ENCODE measurements at regions not wholly inside any gene's neighbourhood (a gene's known extent, or its start where the extent isn't known, plus 50 kb on each side); places are given as distances from the start of the nearest gene placed in this dataset.

DNA sequence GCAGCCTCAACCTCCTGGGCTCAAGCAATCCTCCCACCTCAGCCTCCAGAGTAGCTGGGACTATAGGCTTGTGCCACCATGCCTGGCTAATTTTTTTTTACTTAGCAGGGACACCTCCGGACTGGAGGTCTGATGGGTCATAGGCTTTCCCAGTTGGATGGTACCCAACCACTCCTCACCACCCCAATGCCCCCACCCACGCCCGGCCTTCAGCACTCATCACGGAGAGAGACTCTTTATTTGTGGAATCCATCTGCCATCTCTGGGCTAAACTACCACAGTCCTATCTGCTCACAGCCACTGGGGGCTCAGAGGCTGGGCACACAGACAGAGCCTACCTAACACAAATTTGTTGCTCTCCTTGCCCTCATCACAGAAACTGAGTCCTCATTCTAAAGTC, 58.3 kb upstream of the STXBP1 start:
- no peak for DNase-seq (ENCODE audit: low read depth)

DNA sequence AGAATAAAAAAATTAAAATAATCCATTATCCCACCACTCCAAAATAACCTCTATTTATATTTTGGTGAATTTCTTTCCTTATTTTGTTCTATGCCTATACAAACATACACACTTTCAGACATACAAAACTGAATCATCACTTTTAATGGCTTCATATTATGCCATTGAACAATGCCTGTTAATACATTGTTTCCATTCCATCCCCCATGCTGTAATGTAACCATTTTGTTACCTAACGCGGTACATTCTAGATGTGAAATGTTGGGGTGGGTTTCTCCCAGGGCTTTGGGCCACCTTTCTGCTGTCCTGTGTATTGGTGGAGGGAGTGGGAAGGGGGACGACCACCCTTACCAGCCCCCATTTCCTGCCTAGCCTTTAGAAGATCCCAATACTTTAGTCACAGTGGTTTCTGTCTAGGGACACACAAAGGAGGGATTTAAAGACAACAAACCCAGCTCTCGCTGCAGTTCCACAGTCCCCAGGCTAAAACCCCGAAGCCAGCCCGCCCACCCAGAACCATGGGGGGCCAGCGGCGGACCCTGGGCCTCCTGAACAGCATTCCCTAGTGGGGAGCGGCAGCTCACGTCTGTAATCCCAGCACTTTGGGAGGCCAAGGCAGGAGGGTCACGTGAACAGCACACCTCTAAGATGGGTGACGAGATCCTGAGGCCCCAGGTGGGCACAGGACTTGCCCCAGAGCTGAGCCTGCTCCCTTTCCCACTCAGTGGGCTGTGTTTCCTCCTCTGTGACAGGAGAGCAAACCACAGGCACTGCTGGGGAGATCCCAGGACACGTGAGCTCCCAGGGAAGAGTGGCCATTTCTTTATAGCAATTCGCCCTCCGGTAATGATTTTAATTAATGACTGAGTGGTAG, 56.9 kb upstream of the STXBP1 start:
- DNase-seq (ENCODE audit: low read depth): no peak

DNA sequence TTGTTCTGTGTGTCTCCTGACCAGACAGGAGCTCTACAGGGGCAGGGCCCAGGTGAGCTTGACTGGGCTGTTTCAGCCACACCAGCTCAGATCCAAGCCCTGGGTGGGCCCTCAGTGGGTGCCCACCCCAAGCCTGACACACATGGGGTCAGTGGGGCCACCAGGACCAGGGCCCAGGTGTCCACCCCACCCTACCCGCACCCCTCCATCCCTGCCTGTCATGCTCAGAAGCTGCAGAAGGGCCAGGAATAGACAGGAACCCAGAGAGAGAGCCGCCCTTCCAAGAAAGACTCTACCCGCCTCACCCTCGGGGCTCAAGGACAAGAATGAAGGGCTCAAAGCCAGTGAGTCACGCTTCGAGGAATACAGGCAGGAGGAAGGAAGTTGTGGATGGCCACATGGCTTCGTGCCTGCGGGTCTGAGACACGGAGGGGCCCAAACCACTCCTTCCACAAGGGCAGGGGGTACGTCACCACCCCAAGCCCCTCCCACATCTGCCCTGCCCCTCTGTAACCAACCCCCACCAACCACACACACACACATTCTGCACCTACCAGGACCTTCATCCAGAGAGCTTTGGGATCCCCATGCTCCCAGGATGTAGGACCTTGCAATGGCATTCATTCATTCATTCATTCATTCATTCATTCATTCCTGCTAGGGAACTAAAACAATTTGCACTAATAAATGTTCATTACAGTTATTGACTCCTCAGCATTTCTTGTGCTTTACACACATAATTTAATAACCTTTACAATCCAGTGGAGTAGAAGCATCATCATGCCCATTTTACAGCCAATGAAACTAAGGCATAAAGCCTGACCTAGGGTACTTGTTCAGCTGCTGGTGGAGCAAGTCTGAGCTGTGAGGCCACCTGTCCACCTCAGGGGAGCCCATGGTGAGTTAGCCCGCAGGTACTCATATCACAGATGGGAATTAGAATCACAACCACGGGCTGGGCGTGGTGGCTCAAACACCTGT, 55.9 kb upstream of the STXBP1 start:
- DNase-seq (ENCODE audit: low read depth): peak; percentile 53

DNA sequence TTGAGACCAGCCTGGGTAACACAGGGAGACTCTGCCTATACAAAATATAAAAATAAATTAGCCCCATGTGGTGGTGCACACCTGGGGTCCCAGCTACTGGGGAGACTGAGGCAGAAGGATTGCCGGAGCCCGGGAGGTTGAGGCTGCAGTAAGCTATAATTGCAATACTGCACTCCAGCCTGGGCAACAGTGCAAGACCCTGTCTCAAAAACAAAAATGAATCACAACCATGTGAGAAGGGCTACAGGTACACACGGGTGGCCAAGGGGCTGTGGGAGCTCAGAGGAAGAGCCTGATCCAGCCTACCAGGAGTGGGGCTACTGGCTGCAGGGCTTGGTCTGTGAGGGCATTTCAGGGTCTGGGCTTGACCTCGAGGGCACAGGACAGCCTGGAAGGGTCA, 55.2 kb upstream of the STXBP1 start:
- no peak for DNase-seq (ENCODE audit: low read depth)

DNA sequence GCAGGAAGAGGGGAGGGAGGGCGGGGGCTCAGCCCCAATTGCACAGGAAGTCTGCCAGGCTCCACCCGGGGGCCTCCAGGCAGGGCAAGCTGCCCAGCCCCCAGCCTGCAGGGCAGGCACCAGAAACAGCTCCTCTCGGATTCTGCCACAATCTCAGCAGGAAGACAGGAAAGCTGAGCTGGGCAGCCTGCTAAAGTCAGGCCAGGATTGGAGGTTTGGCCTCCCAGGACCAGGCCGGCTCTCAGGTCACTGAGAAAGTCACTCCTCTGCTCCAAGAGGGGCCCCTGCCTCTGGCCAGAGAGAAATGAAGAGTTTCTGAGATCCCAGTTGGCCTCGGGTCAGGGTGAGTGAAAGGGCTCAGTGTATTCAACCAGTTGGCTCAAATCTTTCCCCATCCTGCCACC, 54.6 kb upstream of the STXBP1 start:
- DNase-seq (ENCODE audit: low read depth): no peak

DNA sequence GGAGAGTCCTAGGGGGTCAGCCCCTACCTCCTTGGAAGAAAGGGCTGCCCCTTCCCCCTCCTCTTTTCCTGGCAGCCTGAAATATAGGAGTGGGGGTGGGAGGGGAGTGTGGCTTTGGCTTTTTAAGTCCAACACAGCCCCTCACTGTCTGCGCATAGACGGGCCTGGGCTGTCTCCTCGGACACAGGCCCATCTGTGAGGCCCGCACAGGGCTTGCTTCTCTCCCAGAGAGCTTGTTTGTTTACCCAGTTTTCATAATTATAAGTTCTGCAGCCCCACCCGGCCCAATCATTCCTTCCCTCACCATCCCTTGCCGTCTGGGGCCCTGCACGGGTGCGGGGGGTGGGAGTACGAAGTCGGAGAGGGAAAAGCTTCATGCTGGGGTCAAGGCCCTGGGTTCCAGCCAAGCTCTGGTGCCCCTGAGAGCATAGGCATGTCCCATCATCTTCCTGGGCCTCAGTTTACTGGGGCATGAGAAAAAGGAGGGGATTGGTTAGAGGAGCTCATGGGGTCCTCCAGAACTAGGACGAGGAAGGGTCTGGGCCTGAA, 54.0 kb upstream of the STXBP1 start:
- DNase-seq (ENCODE audit: low read depth): no peak

DNA sequence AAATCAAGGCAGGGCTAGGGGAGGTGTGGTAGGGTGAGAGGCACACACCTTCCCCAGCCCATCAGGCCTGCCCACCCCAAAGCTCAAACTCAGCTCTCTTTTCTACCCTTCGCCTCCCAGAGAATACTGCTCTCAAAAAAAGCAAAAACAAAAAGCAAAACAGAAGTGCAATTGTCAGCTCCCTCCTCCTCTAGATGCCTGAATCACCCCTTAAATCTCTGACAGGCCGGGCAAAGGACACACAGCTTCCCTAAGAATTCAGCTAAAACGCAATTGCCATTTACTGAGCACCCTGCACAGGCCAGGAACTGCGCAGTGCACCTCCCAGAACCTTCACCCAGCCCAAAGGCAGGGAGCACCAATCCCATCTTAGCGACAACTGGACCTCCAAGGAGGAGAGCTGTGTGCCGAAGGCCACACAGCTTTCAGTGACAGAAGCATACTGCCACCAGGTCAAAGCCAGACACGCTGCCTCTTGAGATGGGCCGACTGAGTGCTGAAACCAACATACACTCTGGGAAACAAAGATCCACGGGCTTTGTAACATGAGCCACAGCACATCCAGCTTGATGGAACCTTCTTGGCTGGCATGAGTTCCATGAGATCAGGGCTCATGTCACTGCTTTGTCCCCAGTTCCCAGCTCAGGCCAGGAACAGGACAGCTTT, 53.4 kb upstream of the STXBP1 start:
- no peak for DNase-seq (ENCODE audit: low read depth)

DNA sequence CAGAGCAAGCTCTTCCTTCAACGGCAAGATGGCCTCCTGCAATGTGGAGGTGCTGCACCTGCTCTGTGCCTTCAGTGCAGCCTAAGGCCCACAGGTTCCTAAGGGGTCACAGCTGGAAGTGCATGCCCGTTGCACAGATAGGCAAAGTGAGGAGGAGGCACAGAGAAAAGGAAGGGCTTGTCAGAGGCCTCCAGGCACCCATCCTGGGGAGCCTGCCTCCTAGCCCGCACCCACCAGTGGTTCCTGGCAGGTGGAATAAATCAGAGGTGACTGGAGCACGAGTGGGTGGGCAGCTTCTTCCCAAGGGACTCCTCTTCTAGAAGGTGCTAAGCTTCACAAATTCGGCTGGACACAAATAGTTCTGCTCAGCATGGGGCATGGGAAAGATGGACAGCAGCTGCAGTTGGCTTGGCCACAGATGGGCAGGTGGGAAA, 52.8 kb upstream of the STXBP1 start:
- DNase-seq (ENCODE audit: low read depth): no peak

DNA sequence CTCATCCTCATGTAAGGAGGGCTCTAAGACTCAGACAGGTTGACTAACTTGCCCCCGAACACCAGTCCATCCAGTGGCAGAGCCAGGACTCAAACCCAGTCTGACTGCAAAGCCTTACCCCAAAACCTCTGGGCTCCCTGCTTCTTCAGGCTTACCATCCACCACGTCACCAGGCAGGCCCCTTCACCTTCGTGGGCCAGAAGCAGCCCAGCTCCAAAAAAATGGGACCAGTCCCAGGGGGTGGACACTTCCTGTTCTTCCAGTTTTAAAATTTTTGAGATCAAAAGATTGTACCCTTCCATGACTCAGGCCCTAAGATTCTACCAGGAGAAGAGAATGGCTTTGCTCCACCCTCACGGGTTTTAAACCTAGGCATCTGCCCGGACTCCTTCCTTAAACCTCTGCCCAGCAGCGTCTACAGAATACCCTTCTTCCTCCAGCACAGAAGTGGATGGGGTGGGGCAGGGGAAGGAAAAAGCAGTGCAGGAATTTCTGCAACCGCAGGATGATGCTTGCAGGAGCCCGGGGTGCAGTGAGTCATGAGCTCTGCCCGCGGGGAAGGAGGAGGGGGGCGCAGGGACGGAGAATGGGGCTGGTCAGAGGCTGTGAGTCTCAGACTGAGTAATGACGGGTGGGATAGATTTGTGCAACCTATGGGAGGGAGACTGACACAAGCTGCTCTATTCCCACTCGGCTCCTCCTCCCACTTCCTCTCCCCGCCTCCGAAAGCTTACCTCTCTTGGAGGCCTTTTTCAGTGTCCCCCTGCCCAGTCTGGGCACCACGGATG, 50.4 kb upstream of the STXBP1 start:
- DNase-seq (ENCODE audit: low read depth): no peak
